ENCODE measurements at regions not wholly inside any gene's neighbourhood (a gene's known extent, or its start where the extent isn't known, plus 50 kb on each side); places are given as distances from the start of the nearest gene placed in this dataset.
A peak's percentile ranks its signal among the peaks of the same experiment; 100 is the strongest.

GRCh38 chr1:173415490-173415889 is 61.6 kb upstream of the PRDX6 start:
- H3K4me3 Mint-ChIP-seq (ENCODE audit: unreplicated experiment), result no peak overlapping the region
- no peak overlapping the region for H3K27ac Mint-ChIP-seq (ENCODE audit: unreplicated experiment)
- no peaks in the 10 kb centered on the region for H3K27me3 Mint-ChIP-seq (ENCODE audit: unreplicated experiment)
- TF ChIP-seq CTCF (IDR thresholded peaks at IDR 0.05; ENCODE audit: unreplicated experiment), result no peak
- no peak for DNase-seq (ENCODE audit: low spot score)
- H3K36me3 Mint-ChIP-seq (ENCODE audit: low read depth, unreplicated experiment), result no peaks in the 10 kb centered on the region
- no peaks in the 10 kb centered on the region for H3K9me3 Mint-ChIP-seq (ENCODE audit: unreplicated experiment)
- peaks cover 17% of the 10 kb centered on the region for H3K4me1 Mint-ChIP-seq (ENCODE audit: unreplicated experiment)

GRCh38 chr1:173415905-173416450 is 61.2 kb upstream of the PRDX6 start:
- Mint-ChIP-seq H3K27ac (ENCODE audit: unreplicated experiment) (no peak overlapping the region), H3K4me1 (ENCODE audit: unreplicated experiment) (peaks cover 17% of the 10 kb centered on the region), H3K27me3 (ENCODE audit: unreplicated experiment) (no peaks in the 10 kb centered on the region), H3K4me3 (ENCODE audit: unreplicated experiment) (no peak overlapping the region), H3K36me3 (ENCODE audit: low read depth, unreplicated experiment) (no peaks in the 10 kb centered on the region), H3K9me3 (ENCODE audit: unreplicated experiment) (no peaks in the 10 kb centered on the region)
- no peak for DNase-seq (ENCODE audit: low spot score)
- TF ChIP-seq CTCF (IDR thresholded peaks at IDR 0.05; ENCODE audit: unreplicated experiment), result no peak

- H3K4me3 Mint-ChIP-seq (ENCODE audit: unreplicated experiment), result no peak overlapping the region
Observed at GRCh38 chr1:173417563-173417962, 59.6 kb upstream of the PRDX6 start.

GRCh38 chr1:173418107-173418985 is 58.8 kb upstream of the PRDX6 start:
- DNase-seq (ENCODE audit: low spot score), result no peak
- H3K36me3 Mint-ChIP-seq (ENCODE audit: low read depth, unreplicated experiment), result no peaks in the 10 kb centered on the region
- H3K27ac Mint-ChIP-seq (ENCODE audit: unreplicated experiment), result no peak overlapping the region
- peaks cover 10% of the 10 kb centered on the region for H3K4me1 Mint-ChIP-seq (ENCODE audit: unreplicated experiment)
- H3K4me3 Mint-ChIP-seq (ENCODE audit: unreplicated experiment), result no peak overlapping the region
- peaks cover 1% of the 10 kb centered on the region for H3K27me3 Mint-ChIP-seq (ENCODE audit: unreplicated experiment)
- H3K9me3 Mint-ChIP-seq (ENCODE audit: unreplicated experiment), result no peaks in the 10 kb centered on the region
- TF ChIP-seq CTCF (IDR thresholded peaks at IDR 0.05; ENCODE audit: unreplicated experiment), result no peak

More at GRCh38 chr1:173417563-173417962, 59.6 kb upstream of the PRDX6 start:
- no peak overlapping the region for H3K27ac Mint-ChIP-seq (ENCODE audit: unreplicated experiment)
- DNase-seq (ENCODE audit: low spot score), result no peak
- H3K9me3 Mint-ChIP-seq (ENCODE audit: unreplicated experiment), result no peaks in the 10 kb centered on the region
- no peaks in the 10 kb centered on the region for H3K27me3 Mint-ChIP-seq (ENCODE audit: unreplicated experiment)
- H3K36me3 Mint-ChIP-seq (ENCODE audit: low read depth, unreplicated experiment), result no peaks in the 10 kb centered on the region
- no peak for TF ChIP-seq CTCF (IDR thresholded peaks at IDR 0.05; ENCODE audit: unreplicated experiment)
- H3K4me1 Mint-ChIP-seq (ENCODE audit: unreplicated experiment), result peaks cover 17% of the 10 kb centered on the region

- H3K4me3 Mint-ChIP-seq (ENCODE audit: unreplicated experiment), result no peak overlapping the region
- TF ChIP-seq CTCF (IDR thresholded peaks at IDR 0.05; ENCODE audit: unreplicated experiment), result peak; percentile 98
- DNase-seq (ENCODE audit: low spot score), result peak; percentile 62
- no peaks in the 10 kb centered on the region for H3K4me1 Mint-ChIP-seq (ENCODE audit: unreplicated experiment)
- no peak overlapping the region for H3K27ac Mint-ChIP-seq (ENCODE audit: unreplicated experiment)
- H3K9me3 Mint-ChIP-seq (ENCODE audit: unreplicated experiment), result no peaks in the 10 kb centered on the region
- H3K36me3 Mint-ChIP-seq (ENCODE audit: low read depth, unreplicated experiment), result no peaks in the 10 kb centered on the region
- peaks cover 1% of the 10 kb centered on the region for H3K27me3 Mint-ChIP-seq (ENCODE audit: unreplicated experiment)
Observed at GRCh38 chr1:173420330-173420806, 56.8 kb upstream of the PRDX6 start.
